K562 (cell line): ENCODE measurements at regions not wholly inside any gene's neighbourhood (a gene's known extent, or its start where the extent isn't known, plus 50 kb on each side); places are given as distances from the start of the nearest gene placed in this dataset.
A peak's percentile ranks its signal among the peaks of the same experiment; 100 is the strongest.

Experiments used
- BHLHE40 ChIP-seq: IDR thresholded peaks from 2 replicates; pipeline ENCODE4 v1.6.1; 2011; ENCODE audit warnings: low read length, improper control_type of control experiment
- CBX1 ChIP-seq: sonication (generic); IDR thresholded peaks from 2 replicates; pipeline ENCODE4 v1.6.1; 2016; ENCODE audit warnings: antibody characterized with exemption, low read depth, mild to moderate bottlenecking
- FUS ChIP-seq: fragments of 200-400 bp; formaldehyde crosslinking; optimal IDR thresholded peaks from 2 replicates; pipeline ENCODE3; 2017; ENCODE audit warnings: low read depth, low read length
- HDGF ChIP-seq: fragments of 450-650 bp; IDR thresholded peaks from 2 replicates; pipeline ENCODE4 v1.6.1; 2016
- KDM1A ChIP-seq, 2 experiments: fragments of 450-650 bp; IDR thresholded peaks; 2 replicates each; pipeline ENCODE4 v1.6.1; 2016; ENCODE audit warnings: mild to moderate bottlenecking in 2 of 2
- KDM2B ChIP-seq: fragments of 250-450 bp; sonication (Bioruptor Pico); IDR thresholded peaks from 2 replicates; pipeline ENCODE4 v1.8.0; 2021; ENCODE audit warnings: mild to moderate bottlenecking, moderate library complexity
- MAZ ChIP-seq, 2 experiments: fragments of 450-650 bp in 1 of 2; sonication (generic) in 1 of 2; formaldehyde crosslinking; IDR thresholded peaks in 1 of 2; conservative IDR thresholded peaks in 1 of 2; 2 replicates each; pipeline versions ENCODE4 v1.4.0 to v1.5.0; 2020; ENCODE audit warnings: mild to moderate bottlenecking in 1 of 2, missing genetic modification reagents in 1 of 2
- NR4A1 ChIP-seq, 2 experiments: fragments of 250-450 bp in 1 of 2; fragments of 450-650 bp in 1 of 2; sonication (Bioruptor Pico) in 1 of 2; IDR thresholded peaks; 2 replicates each; pipeline versions ENCODE4 v1.4.0 to v1.6.1; 2016 to 2020; ENCODE audit warnings: mild to moderate bottlenecking in 2 of 2, missing compliant biosample characterization in 1 of 2, missing genetic modification characterization in 1 of 2, moderate library complexity in 1 of 2
- RAD21 ChIP-seq, 2 experiments: fragments of 250-450 bp in 1 of 2; fragments of 450-650 bp in 1 of 2; sonication (Bioruptor Pico) in 1 of 2; formaldehyde crosslinking in 1 of 2; IDR thresholded peaks in 1 of 2; conservative IDR thresholded peaks in 1 of 2; 2 replicates each; pipeline versions ENCODE4 v1.4.0 to v1.8.0; 2020 to 2022; ENCODE audit warnings: mild to moderate bottlenecking in 2 of 2, moderate library complexity in 1 of 2
- SMAD4 ChIP-seq: fragments of 250-450 bp; sonication (Bioruptor Pico); conservative IDR thresholded peaks from 2 replicates; pipeline ENCODE4 v1.8.0; 2021; ENCODE audit warnings: inconsistent platforms, mild to moderate bottlenecking, moderate library complexity
- ZNF507 ChIP-seq: conservative IDR thresholded peaks from 2 replicates; pipeline ENCODE4 v1.6.1; 2017; ENCODE audit warnings: missing genetic modification characterization, missing compliant biosample characterization
- TF ChIP-seq, protein P1 (sequence below), 2 experiments: IDR thresholded peaks; 2 replicates each; pipeline ENCODE4 v1.6.1; 2011; ENCODE audit warnings: borderline replicate concordance in 1 of 2, control low read depth in 1 of 2, low read depth in 1 of 2, low read length in 1 of 2, mild to moderate bottlenecking in 1 of 2, mixed read lengths in 1 of 2, moderate library complexity in 1 of 2; ENCODE audit not compliant: insufficient read depth in 1 of 2, insufficient read length in 1 of 2, poor library complexity in 1 of 2, severe bottlenecking in 1 of 2; ENCODE audit errors: extremely low read depth in 1 of 2
- TF ChIP-seq, protein P2 (sequence below), 2 experiments: fragments of 450-650 bp; formaldehyde crosslinking in 1 of 2; IDR thresholded peaks; 2 replicates each; pipeline versions ENCODE4 v1.4.0 to v1.6.1; 2014 to 2020; ENCODE audit warnings: mild to moderate bottlenecking in 2 of 2, borderline replicate concordance in 1 of 2, low read depth in 1 of 2
- TF ChIP-seq, protein P3 (sequence below): fragments of 200-800 bp; sonication (Bioruptor generic); IDR thresholded peaks from 2 replicates; pipeline ENCODE4 v1.6.1; 2017; ENCODE audit warnings: missing genetic modification characterization, missing compliant biosample characterization

DNA sequence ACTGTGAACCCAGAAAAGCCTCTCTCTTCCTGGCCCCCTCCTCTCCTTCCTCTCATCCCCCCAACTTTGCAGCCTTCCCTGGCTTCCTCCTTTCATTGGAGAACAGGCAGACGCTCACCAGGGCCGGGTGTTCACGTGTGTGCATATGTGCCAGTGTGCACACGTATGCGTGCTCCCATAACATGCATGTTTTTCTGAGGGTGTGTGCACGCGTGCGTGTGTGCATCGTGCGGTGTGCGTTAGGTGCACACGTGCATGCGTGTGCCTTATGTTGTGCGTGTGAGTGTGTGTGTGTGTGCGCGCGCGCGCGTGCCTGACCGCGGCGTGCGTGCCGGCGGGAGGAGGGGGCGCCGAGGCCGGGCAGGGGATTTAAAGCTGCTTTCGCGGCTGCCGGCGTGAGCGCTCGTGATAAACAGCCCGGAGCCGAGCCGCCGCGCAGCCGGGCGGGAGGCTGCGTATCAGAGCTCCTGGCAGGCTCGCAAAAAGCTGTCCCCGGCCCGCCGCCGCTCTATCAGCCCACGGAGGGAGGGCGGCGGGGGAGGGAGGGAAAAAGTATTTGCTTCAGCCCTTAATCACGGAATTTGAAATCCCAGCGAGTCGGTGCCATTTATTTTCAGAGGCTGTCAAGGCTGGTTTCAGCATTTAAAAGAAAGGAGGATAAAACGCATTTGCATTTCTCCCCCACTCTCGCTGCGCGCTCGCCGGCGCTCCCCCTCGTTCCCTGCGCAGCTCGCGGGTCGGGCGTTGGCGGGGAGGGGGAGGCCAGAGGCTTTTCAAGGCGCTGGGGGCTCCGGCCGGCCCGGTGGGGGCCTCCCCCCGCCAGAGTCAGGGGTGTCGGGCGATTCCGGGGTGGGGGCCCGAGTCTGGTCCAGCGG, 183.9 kb downstream of the C9orf50 start (continued):
- TF ChIP-seq, protein P1, sequence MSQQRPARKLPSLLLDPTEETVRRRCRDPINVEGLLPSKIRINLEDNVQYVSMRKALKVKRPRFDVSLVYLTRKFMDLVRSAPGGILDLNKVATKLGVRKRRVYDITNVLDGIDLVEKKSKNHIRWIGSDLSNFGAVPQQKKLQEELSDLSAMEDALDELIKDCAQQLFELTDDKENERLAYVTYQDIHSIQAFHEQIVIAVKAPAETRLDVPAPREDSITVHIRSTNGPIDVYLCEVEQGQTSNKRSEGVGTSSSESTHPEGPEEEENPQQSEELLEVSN (IDR thresholded peaks at IDR 0.05; ENCODE audit: borderline replicate concordance in 1 of 2, extremely low read depth in 1 of 2, insufficient read depth in 1 of 2, insufficient read length in 1 of 2, low read depth in 1 of 2, low read length in 1 of 2, poor library complexity in 1 of 2, severe bottlenecking in 1 of 2), result peak; percentile 42 to 64
- TF ChIP-seq RAD21 (CRISPR knock-in tag; conservative IDR thresholded peaks at IDR 0.05 in 1 of 2, IDR thresholded peaks at IDR 0.05 in 1 of 2) (peak in 1 of 2 experiments; percentile 15; a peak in 1 of 4 replicates), MAZ (CRISPR knock-in tag; conservative IDR thresholded peaks at IDR 0.05 in 1 of 2, IDR thresholded peaks at IDR 0.05 in 1 of 2) (peak; percentile 34 to 54; a peak in 3 of 4 replicates), BHLHE40 (peak; percentile 91), HDGF (no peak), CBX1 (0 out of 2 replicates have a peak, but pooled peaks have one; percentile 58), FUS (no peak), KDM2B (CRISPR knock-in tag) (peak; percentile 60; the same call in 1 of the 2 replicates), NR4A1 (CRISPR knock-in tag; IDR thresholded peaks at IDR 0.05) (0 out of 2 replicates have a peak, but pooled peaks have one; percentile 22), NR4A1 (tag; IDR thresholded peaks at IDR 0.05) (no peak), KDM1A (IDR thresholded peaks at IDR 0.05) (peak; percentile 35 to 97; a peak in 3 of 4 replicates), SMAD4 (CRISPR knock-in tag) (peak; percentile 49; the same call in 1 of the 2 replicates), ZNF507 (tag) (no peak)
- TF ChIP-seq, protein P2, sequence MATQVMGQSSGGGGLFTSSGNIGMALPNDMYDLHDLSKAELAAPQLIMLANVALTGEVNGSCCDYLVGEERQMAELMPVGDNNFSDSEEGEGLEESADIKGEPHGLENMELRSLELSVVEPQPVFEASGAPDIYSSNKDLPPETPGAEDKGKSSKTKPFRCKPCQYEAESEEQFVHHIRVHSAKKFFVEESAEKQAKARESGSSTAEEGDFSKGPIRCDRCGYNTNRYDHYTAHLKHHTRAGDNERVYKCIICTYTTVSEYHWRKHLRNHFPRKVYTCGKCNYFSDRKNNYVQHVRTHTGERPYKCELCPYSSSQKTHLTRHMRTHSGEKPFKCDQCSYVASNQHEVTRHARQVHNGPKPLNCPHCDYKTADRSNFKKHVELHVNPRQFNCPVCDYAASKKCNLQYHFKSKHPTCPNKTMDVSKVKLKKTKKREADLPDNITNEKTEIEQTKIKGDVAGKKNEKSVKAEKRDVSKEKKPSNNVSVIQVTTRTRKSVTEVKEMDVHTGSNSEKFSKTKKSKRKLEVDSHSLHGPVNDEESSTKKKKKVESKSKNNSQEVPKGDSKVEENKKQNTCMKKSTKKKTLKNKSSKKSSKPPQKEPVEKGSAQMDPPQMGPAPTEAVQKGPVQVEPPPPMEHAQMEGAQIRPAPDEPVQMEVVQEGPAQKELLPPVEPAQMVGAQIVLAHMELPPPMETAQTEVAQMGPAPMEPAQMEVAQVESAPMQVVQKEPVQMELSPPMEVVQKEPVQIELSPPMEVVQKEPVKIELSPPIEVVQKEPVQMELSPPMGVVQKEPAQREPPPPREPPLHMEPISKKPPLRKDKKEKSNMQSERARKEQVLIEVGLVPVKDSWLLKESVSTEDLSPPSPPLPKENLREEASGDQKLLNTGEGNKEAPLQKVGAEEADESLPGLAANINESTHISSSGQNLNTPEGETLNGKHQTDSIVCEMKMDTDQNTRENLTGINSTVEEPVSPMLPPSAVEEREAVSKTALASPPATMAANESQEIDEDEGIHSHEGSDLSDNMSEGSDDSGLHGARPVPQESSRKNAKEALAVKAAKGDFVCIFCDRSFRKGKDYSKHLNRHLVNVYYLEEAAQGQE (IDR thresholded peaks at IDR 0.05; ENCODE audit: borderline replicate concordance), result peak; percentile 15; the same call in 1 of the 2 replicates
- TF ChIP-seq, protein P2 (CRISPR knock-in tag; IDR thresholded peaks at IDR 0.05; ENCODE audit: low read depth), result no peak
- TF ChIP-seq, protein P3, sequence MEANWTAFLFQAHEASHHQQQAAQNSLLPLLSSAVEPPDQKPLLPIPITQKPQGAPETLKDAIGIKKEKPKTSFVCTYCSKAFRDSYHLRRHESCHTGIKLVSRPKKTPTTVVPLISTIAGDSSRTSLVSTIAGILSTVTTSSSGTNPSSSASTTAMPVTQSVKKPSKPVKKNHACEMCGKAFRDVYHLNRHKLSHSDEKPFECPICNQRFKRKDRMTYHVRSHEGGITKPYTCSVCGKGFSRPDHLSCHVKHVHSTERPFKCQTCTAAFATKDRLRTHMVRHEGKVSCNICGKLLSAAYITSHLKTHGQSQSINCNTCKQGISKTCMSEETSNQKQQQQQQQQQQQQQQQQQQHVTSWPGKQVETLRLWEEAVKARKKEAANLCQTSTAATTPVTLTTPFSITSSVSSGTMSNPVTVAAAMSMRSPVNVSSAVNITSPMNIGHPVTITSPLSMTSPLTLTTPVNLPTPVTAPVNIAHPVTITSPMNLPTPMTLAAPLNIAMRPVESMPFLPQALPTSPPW (CRISPR knock-in tag), result peak; percentile 89
